ENCODE measurements at regions not wholly inside any gene's neighbourhood (a gene's known extent, or its start where the extent isn't known, plus 50 kb on each side); places are given as distances from the start of the nearest gene placed in this dataset.
"Not testable (repeated sequence)": the region's sequence is repeated elsewhere in the genome, so short reads cannot be mapped to it uniquely, and the experiment has no call there.

- DNase-seq, result no peak
Observed at GRCh38 chr16:35596467-35596866, 2137.1 kb downstream of the TP53TG3F start.

GRCh38 chr16:35598696-35599332 lies 2139.4 kb downstream of the TP53TG3F start:
- DNase-seq, result no peak

GRCh38 chr16:35599429-35600160 lies 2140.2 kb downstream of the TP53TG3F start:
- no peak for DNase-seq

- DNase-seq, result not testable (repeated sequence)
Observed at GRCh38 chr16:35600161-35600555, 2140.7 kb downstream of the TP53TG3F start.

- no peak for DNase-seq
Observed at GRCh38 chr16:35602116-35602515, 2142.7 kb downstream of the TP53TG3F start.

GRCh38 chr16:35603371-35603770 lies 2144.0 kb downstream of the TP53TG3F start:
- DNase-seq, result not testable (repeated sequence)

- DNase-seq, result no peak
Observed at GRCh38 chr16:35605921-35606320, 2146.5 kb downstream of the TP53TG3F start.

GRCh38 chr16:35614883-35615282 lies 2155.5 kb downstream of the TP53TG3F start:
- not testable (repeated sequence) for DNase-seq

GRCh38 chr16:35619176-35619575 lies 2159.8 kb downstream of the TP53TG3F start:
- DNase-seq, result not testable (repeated sequence)

- DNase-seq, result no peak
Observed at GRCh38 chr16:35626041-35626440, 2166.6 kb downstream of the TP53TG3F start.

- no peak for DNase-seq
Observed at GRCh38 chr16:35628976-35629375, 2169.6 kb downstream of the TP53TG3F start.

GRCh38 chr16:35631261-35631945 lies 2172.0 kb downstream of the TP53TG3F start:
- no peak for DNase-seq

GRCh38 chr16:35636480-35637230 lies 2177.2 kb downstream of the TP53TG3F start:
- DNase-seq, result no peak

GRCh38 chr16:35637683-35638082 lies 2178.3 kb downstream of the TP53TG3F start:
- DNase-seq, result no peak

GRCh38 chr16:35639233-35640205 lies 2180.1 kb downstream of the TP53TG3F start:
- no peak for DNase-seq

GRCh38 chr16:35642322-35642835 lies 2183.0 kb downstream of the TP53TG3F start:
- no peak for DNase-seq

GRCh38 chr16:35651841-35652240 lies 2192.4 kb downstream of the TP53TG3F start:
- DNase-seq, result no peak

GRCh38 chr16:35664091-35664693 lies 2204.8 kb downstream of the TP53TG3F start:
- no peak for DNase-seq

- DNase-seq, result no peak
Observed at GRCh38 chr16:35685085-35685484, 2225.7 kb downstream of the TP53TG3F start.

GRCh38 chr16:35686595-35686994 lies 2227.2 kb downstream of the TP53TG3F start:
- no peak for DNase-seq

GRCh38 chr16:35687071-35687470 lies 2227.7 kb downstream of the TP53TG3F start:
- no peak for DNase-seq

Data from right forelimb (tissue), 1 donor.